LNCaP clone FGC (cell line): ENCODE measurements at regions not wholly inside any gene's neighbourhood (a gene's known extent, or its start where the extent isn't known, plus 50 kb on each side); places are given as distances from the start of the nearest gene placed in this dataset.

ENCODE experiments used
- DNase-seq: peaks from one replicate; pipeline ENCODE4 v3.0.0-alpha.2; 2011; ENCODE audit warnings: low read depth
- H3K4me3 ChIP-seq: 2 replicates; pipeline ENCODE4 v1.5.1; 2011; ENCODE audit warnings: mild to moderate bottlenecking, low read depth, low read length, control low read depth
- CTCF ChIP-seq: IDR thresholded peaks from 2 replicates; pipeline ENCODE4 v1.5.1; 2012; ENCODE audit warnings: mild to moderate bottlenecking; ENCODE audit not compliant: control insufficient read depth, insufficient read depth; ENCODE audit errors: extremely low read depth

- DNase-seq, result no peak
- no peak overlapping the region for H3K4me3 ChIP-seq
- TF ChIP-seq CTCF, result no peak
Observed at GRCh38 chr4:17258106-17258505, 253.8 kb downstream of the QDPR start.

- no peak overlapping the region for H3K4me3 ChIP-seq
- no peak for TF ChIP-seq CTCF
- no peak for DNase-seq
Observed at GRCh38 chr4:17252131-17252530, 259.8 kb downstream of the QDPR start.

GRCh38 chr4:17251101-17251500 is 260.8 kb downstream of the QDPR start:
- TF ChIP-seq CTCF, result no peak
- DNase-seq, result no peak
- H3K4me3 ChIP-seq, result no peak overlapping the region

GRCh38 chr4:17250591-17250990 is 261.3 kb downstream of the QDPR start:
- H3K4me3 ChIP-seq, result no peak overlapping the region
- DNase-seq, result no peak
- no peak for TF ChIP-seq CTCF

GRCh38 chr4:17246656-17247055 is 265.2 kb downstream of the QDPR start:
- TF ChIP-seq CTCF, result no peak
- no peak for DNase-seq
- H3K4me3 ChIP-seq, result no peak overlapping the region

- no peak for DNase-seq
Observed at GRCh38 chr4:17241835-17242234, 270.1 kb downstream of the QDPR start.

GRCh38 chr4:17238633-17239032 is 273.3 kb downstream of the QDPR start:
- TF ChIP-seq CTCF, result no peak
- no peak overlapping the region for H3K4me3 ChIP-seq
- no peak for DNase-seq

More at GRCh38 chr4:17241835-17242234, 270.1 kb downstream of the QDPR start:
- no peak overlapping the region for H3K4me3 ChIP-seq
- no peak for TF ChIP-seq CTCF
